ENCODE measurements at regions not wholly inside any gene's neighbourhood (a gene's known extent, or its start where the extent isn't known, plus 50 kb on each side); places are given as distances from the start of the nearest gene placed in this dataset.
"Not testable (repeated sequence)": the region's sequence is repeated elsewhere in the genome, so short reads cannot be mapped to it uniquely, and the experiment has no call there.

DNA sequence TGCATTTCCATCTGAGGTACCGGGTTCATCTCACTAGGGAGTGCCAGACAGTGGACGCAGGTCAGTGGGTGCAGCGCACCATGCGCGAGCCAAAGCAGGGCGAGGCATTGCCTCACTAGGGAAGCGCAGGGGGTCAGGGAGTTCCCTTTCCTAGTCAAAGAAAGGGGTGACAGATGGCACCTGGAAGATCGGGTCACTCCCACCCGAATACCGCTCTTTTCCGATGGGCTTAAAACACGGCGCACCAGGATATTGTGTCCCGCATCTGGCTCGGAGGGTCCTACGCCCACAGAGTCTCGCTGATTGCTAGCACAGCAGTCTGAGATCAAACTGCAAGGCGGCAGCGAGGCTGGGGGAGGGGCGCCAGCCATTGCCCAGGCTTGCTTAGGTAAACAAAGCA, 1157.1 kb downstream of the NAALADL2 start:
- DNase-seq, result not testable (repeated sequence)

DNA sequence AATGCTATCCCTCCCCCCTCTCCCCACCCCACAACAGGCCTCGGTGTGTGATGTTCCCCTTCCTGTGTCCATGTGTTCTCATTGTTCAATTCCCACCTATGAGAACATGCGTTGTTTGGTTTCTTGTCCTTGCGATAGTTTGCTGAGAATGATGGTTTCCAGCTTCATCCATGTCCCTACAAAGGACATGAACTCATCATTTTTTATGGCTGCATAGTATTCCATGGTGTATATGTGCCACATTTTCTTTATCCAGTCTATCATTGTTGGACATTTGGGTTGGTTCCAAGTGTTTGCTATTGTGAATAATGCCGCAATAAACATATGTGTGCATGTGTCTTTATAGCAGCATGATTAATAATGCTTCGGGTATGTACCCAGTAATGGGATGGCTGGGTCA, 1156.1 kb downstream of the NAALADL2 start:
- DNase-seq, result not testable (repeated sequence)

DNA sequence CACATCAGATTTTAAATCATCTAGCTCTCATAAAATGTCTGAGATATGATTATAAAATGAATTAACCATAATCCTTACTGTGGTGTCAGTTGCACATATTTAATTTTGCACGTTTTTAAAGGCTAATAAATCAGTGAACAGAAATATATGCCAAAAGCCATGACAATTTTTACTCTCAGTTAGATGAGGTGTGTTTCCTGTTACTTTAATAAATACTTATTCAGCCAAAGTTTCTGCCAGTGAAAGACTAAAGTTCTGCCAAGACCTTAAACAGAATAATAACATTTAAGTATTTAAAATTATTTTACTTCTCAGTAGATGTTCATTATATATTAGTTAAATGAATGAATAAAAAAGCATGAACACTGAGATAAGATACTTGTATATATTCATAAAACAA, 1150.1 kb downstream of the NAALADL2 start:
- DNase-seq, result no peak

DNA sequence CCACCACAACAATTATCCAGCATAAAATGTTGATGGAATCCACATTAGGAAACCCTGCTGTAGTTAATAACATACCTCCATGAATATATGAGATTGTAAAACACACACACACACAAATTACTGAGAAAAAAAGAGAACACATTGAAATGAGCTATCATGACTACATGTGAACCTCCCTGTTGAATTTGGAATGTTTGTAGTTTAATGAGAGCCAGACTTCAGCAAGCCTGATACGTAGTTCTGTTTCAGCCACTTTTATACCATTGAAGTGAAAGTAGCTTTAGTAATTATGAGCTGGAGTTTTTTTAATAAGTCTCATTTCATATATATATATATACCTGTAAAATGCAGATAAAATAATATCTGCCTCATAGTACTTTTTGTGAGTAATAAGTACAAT, 1146.4 kb downstream of the NAALADL2 start:
- DNase-seq, result no peak

DNA sequence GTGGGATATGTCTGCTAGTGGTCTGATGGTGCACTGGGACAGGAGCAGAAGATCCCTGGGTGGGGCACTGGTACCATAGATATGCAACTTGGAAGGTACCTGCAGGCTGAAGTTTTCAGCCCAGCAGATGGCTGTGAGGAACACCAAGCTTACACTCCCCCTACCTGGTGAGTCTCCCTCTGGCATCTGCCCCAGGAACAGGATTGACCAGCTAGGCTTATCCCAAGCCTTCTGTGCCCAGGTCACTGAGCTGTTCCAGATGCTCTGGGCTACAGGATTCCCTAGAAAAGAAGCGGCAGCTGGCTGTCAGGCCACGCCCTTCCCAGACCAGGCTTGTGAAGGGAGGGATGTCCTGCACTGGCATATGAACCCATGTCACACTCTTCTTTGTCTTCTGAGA, 1130.0 kb downstream of the NAALADL2 start:
- no peak for DNase-seq

DNA sequence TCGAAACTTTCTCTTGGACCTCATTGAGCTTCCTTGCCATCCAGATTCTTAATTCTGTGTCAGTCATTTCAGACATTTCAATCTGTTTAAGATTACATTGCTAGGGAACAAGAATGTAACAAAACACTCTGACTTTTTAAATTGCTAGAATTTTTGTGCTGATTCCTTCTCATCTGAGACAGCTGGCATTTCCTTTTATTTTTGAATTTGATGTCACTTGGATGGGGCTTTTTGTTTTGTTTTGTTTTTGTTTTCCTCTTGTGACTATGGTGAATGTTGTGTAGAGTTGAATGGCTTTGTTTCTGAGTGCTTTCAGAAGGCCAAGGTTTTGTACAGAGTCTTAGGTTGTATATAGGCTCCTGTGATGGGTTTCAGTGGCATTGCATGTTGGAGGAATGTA, 1129.3 kb downstream of the NAALADL2 start:
- no peak for DNase-seq

DNA sequence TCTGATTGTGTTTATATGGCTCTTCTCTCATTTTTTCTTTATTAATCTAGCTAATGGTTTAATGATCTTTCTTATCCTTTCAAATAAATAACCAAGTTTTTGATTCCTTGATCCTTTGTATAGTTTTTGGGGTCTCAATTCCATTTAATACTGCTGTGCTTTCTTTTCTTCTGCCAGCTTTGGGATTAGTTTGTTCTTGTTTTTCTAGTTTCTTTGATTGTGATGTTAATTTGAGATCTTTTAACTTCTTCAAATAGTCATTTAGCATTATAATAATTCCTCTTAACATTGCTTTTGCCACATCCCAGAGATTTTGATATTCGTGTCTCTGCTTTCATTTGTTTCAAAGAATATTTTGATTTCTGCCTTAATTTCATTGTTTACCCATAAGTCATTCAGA, 1126.6 kb downstream of the NAALADL2 start:
- no peak for DNase-seq

DNA sequence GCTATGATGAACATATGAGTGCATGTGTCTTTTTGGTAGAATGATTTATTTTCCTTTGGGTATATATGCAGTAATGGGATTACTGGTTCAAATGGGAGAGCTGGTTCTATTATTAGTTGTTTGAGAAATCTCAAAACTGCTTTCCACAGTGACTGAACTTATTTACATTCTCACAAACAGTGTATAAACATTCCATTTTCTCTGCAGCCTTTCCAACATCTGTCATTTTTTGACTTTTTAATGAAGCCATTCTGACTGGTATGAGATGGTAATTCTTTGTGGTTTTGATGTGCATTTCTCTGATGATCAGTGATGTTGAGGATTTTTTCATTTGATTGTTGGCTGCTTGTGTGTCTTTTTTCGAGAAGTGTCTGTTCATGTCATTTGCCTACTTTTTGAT, 1124.2 kb downstream of the NAALADL2 start:
- no peak for DNase-seq

DNA sequence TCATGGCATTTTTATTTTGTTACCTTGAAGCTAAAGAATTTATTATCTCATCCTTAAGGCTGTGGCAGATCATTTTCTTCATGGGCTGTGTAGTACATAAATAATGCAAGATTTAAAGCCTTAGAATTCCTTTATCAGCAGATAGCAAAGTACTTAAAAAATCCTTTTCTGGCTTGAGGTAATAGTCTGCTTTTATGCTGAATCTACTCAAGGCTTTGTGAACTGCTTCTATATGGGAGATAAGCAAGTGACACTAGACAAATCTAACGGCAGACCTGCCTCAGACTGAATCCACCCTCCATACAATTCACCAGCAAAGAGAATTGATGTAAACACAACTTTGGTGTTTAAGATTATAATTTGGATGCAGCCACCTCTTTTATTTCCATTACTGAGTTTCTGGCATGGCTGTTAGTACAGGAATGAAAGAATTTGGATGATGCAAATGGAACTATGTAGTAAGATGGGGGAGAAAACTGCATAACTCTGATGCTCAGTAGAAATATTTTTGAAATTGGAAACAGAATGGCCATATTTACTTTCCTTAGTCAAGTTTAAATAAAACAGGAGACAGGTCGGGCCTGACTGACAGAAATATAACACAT, 1121.5 kb downstream of the NAALADL2 start:
- no peak for DNase-seq

DNA sequence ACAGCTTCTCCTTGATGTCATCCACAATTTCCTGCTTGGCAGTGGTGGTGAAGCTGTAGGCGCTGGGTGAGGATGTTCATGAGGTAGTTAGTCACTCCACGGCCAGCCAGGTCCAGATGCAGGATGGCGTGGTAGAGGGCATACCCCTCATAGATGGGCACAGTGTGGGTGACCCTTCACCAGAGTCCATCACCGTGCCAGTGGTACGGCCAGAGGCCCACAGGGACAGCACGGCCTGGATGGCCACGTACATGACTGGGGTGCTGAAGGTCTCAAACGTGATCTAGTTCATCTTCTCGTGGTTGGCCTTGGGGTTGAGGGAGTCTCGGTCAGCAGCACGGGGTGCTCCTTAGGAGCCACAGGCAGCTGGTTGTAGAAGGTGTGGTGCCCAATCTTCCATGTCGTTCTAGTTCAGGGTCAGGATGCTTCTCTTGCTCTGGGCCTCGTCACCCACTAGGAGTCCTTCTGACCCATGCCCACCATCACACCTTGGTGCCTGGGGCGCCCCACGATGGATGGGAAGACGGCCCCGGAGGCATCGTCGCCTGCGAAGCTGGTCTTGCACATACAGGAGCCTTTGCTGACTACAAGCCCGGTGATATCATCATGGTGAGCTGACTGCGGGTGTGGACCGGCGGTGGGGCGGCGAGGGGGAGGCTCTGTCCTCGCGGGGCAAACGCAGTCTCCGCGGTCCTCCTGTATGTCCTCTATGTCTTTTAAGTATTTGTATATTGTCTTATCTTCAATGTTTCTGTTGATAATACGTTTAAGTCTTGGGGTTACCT, 1119.0 kb downstream of the NAALADL2 start:
- no peak for DNase-seq

DNA sequence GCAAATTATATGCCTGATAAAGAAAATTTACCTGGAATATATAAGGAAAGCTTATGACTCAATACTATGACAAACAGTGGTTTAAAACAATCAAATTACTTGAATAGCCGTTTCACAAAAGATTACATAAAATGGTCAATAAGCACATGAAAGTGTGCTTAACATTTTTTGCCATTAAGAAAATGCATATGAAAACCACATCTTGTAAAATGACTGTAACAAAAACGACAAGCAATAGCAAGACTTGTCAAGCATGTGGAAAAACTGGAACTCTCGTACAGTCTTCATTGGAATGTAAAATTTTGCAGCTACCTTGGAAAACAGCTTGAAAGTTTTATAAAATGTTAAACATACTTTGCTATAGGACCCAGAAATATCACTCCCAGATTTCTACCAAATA, 1110.3 kb downstream of the NAALADL2 start:
- DNase-seq, result no peak

DNA sequence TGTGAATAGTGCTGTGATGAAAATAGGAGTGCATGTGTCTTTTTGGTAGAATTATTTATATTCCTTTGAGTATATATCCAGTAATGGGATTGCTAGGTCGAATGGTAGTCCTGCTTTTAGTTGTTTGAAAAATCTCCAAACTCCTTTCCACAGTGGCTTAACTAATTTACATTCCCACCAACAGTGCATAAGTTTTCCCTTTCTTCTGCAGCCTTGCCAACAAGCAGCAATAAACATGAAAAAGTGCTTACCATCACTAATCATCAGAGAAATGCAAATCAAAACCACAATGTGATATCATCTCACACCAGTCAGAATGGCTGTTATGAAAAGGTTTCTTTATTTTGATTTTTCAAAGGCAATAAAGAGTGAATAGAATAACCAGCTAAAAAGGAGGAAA, 1105.9 kb downstream of the NAALADL2 start:
- no peak for DNase-seq

DNA sequence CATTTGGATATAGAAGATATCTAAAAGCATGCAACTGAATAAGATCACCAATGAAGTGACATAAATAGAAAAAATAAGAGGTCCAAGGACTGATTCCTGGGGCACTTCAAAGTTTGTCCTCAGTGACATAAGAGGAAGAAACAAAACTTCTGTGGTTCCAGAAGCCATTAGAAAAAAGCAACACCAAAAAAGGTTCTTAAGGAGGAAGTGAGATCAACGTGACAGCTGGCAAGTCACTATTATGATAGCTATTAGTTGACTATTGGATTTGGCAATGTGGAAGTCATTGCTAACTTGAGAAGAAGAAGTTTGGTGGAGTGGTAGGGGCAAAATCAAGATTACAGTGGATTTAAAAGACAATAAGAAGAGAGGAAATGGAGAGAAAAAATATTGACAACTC, 1098.3 kb downstream of the NAALADL2 start:
- no peak for DNase-seq

DNA sequence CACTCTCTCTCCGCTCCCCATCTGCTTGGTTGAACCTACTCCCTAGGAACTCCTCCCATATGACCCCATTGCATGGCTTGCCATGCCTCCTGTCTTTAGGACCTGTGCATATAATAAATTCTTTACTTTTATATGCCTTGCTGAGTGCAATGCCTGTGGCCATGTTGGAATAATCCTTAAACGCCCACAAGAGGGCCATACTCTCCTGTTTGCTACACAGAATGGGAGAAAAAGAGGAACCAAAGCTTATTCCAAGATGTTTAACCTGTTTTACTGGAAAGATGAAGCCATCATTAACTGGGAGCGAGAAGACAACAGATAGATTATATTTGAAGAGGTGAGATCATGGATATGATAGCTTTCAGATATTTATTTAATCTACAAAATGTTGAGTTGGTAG, 1097.8 kb downstream of the NAALADL2 start:
- DNase-seq, result no peak

DNA sequence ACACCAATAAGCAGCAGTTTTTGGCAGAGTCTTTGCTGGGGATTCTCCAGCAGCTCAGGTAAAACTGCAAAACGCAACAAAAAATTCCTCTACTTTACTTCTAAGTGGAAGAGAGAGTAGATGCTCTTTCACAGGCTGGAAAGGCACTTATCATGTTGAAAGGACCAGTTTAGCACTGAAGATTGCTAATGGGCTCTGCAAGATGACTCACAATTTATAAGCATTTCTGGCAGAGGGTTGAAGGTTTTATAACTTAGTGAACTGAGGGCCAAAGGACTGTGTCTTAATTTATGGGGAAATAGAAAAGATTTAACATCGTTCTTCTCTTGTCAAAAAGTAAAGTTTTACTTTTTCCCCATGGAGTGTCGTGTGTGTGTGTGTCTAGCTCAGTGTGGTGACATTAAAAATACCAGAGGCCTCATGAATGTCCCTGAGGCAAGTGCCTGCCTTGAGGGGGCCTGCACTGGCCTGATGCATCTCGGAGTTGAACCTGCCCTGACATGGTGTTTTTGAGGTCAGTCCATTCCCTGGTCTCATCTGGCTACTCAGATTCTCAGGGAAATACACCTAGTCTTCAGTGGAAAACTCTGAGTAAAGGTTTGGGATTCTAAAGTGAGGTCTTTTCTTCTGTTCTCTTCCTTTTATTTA, 1092.0 kb downstream of the NAALADL2 start:
- no peak for DNase-seq

DNA sequence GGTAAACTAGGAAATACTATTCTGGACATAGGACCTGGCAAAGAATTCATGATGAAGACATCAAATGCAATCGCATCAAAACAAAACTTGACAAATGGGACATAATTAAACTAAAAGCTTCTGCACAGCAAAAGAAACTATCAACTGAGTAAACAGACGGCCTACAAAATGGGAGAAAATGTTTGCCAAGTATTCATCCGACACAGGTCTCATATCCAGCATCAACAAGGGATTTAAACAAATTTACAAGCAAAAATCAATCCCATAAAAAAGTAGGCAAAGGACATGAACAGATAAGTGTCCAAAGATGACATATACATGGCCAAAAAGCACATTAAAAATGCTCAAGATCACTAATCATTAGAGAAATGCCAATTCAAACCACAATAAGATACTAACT, 1088.9 kb downstream of the NAALADL2 start:
- DNase-seq, result no peak

DNA sequence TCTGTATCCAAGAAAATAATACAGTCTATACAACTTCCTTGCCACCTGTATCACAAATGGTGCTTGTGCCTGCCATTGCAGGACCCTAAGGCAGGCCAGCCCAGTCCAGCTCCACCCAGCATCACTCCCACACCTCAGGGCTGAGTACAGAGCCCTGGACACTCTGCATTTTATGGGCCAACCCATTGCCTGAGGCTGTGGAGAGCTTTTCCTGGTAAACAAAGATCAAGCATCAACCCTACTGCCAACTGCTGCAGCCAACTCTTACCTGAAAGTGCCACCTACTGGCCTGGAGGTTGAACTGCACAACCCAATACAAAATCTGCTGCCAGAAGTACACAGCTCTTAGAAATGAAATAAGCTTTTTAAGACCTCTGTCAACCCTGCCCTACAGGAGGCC, 1082.2 kb downstream of the NAALADL2 start:
- DNase-seq, result no peak

DNA sequence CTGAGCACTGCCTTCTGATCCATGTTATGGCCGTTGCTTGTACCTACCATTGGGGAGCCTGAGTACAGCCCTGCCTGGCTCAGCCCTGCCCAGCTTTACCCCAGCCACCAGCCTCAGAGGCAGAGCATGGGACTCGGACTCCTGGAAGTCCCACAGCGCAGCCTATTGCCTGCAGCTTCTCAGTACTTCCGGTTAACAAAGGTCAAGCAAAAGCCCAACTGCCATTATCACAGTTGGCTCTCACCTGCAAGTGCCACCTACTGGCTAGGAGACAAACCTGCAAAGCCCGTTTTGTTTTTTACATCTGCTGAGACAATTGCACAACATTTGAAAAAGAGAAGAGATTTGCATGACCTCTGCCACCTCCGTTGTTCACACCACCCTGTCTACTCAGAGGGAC, 1081.7 kb downstream of the NAALADL2 start:
- no peak for DNase-seq

DNA sequence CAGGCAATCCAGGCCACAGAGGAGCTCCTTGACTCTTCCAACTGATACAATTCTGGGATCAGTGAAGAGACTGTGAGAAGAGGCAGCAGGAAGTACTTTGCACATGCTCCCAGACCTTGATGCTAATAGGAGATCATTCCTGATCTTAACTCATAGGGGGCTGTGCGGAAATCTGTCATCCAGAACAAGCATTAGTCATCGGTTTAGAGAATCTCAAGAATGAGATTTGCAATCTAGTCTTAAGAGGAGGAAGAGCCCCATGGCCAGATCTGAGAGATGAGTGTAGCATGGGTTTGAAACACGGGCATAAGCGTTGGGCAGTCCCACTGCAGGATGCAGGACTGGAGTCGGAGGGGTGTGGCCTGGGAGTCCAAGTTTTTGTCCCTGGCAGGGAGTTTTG, 1081.1 kb downstream of the NAALADL2 start:
- no peak for DNase-seq

DNA sequence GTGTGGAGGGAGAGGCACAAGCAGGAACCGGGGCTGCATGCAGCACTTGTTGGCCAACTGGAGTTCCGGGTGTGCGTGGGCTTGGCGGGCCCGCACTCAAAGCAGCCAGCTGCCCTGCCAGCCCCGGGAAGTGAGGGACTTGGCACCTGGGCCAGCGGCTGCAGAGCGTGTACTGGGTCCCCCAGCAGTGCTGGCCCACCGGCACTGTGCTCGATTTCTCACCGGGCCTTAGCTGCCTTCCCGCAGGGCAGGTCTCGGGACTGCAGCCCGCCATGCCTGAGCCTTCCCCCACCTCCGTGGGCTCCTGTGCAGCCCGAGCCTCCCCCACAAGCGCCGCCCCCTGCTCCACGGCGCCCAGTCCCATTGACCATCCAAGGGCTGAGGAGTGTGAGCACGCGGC, 1078.2 kb downstream of the NAALADL2 start:
- not testable (repeated sequence) for DNase-seq

DNA sequence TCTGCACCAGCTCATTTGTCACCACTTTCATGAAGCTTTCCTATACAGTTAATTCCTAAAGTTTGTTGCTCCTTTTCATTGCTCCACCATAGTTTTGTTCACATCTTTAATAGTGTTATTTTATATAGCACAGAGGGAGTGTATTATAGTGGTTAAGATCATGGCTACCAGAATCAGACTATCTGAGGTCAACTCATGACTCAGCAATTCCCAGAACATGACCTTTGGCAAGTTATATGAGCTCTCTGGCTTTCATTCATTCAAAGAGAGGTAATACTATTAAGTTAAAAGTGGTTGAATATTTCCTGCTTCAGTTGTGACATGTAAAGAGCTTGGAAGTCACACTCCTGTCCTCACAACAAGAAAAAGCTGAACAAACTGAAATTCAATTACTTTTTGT, 1073.5 kb downstream of the NAALADL2 start:
- no peak for DNase-seq

DNA sequence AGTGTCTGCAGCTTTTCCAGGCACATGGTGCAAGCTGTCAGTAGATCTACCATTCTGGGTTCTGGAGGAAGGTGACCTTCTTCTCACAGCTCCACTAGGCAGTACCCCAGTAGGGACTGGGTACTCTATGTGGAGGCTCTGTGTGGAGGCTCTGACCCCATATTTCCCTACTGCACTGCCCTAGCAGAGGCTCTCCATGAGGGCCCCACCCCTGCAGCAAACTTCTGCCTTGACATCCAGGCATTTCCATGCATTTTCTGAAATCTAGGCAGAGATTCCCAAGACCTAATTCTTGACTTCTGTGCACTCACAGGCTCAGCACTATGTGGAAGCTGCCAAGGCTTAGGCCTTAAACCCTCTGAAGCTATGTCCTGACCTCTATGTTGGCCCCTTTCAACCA, 1060.0 kb downstream of the NAALADL2 start:
- DNase-seq, result no peak

DNA sequence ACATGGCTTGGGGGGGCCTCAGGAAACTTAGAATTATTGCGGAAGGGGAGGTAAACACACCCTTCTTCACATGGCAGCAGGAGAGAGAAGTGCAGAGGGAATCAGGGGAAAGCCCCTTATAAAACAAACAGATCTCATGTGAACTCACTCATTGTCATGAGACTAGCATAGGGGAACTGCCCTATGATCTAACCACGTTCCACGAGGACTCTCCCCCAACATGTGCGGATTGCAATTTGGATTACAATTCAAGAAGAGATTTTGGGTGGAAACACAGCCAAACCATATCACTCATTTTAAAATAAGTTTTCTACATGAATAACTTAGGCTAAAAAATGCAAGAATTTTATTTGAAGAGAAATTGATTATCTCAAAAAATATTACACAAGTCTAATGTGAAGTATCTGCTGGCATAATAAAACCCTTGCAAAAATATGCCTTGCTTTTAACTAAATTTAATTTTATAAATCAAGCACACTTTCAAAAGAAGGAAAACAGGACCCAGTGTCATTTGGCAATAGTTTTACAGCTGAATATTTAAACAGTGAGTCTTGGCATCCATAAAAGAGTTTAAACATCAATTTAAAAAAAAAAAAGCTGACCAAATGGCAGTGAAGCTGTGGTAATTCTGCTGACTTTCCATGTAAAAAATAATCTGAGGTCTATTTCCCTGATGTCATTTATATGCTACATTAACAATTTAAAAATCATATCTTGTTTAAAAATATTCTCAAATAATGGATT, 1057.2 kb downstream of the NAALADL2 start:
- no peak for DNase-seq

DNA sequence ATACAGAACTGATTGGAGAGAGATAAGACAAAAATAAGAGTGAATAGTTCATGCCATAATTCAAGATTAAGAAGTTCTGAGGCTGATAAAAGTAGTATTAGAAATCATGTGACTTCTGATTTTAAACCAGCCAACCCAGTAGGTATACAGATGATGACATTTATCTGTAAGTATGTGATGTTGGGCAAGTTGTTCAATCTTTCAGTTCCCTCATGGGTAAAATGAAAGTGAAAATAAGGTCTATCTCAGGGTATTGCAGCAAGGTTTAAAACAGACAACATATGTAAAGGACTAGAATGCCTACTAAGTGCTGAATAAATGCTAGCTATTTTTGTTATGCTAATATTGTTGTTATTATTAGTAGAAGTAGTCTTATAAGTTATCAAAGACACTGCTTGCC, 1055.7 kb downstream of the NAALADL2 start:
- no peak for DNase-seq

All from activated CD4-positive, alpha-beta T cell treated with anti-CD3 and anti-CD28 coated beads for 4 hours (primary cell).